SKM-1 treated with dmso at 0.1 percent for 144 hours (cell line): ENCODE measurements at regions not wholly inside any gene's neighbourhood (a gene's known extent, or its start where the extent isn't known, plus 50 kb on each side); places are given as distances from the start of the nearest gene placed in this dataset.

Experiments used
- DNase-seq: peaks from one replicate; lab custom pipeline; 2025; ENCODE audit not compliant: unreplicated experiment; lab: John Stamatoyannopoulos, UW

- DNase-seq: no peak
Measured at GRCh38 chr7:34457329-34457728, 200.7 kb upstream of the NPSR1 start.

GRCh38 chr7:34463830-34464229 lies 194.2 kb upstream of the NPSR1 start:
- DNase-seq: no peak

GRCh38 chr7:34471844-34472243 lies 186.2 kb upstream of the NPSR1 start:
- no peak for DNase-seq

GRCh38 chr7:34486371-34486770 lies 171.6 kb upstream of the NPSR1 start:
- no peak for DNase-seq

GRCh38 chr7:34487391-34488115 lies 170.5 kb upstream of the NPSR1 start:
- no peak for DNase-seq

- DNase-seq: no peak
Measured at GRCh38 chr7:34488766-34489165, 169.3 kb upstream of the NPSR1 start.

GRCh38 chr7:34491899-34492298 lies 166.1 kb upstream of the NPSR1 start:
- no peak for DNase-seq

GRCh38 chr7:34493752-34494151 lies 164.3 kb upstream of the NPSR1 start:
- no peak for DNase-seq

GRCh38 chr7:34497153-34497777 lies 160.8 kb upstream of the NPSR1 start:
- DNase-seq: no peak

GRCh38 chr7:34501156-34501555 lies 156.9 kb upstream of the NPSR1 start:
- no peak for DNase-seq

GRCh38 chr7:34507191-34507590 lies 150.8 kb upstream of the NPSR1 start:
- DNase-seq: no peak

GRCh38 chr7:34523226-34523918 lies 134.6 kb upstream of the NPSR1 start:
- no peak for DNase-seq

GRCh38 chr7:34530259-34530658 lies 127.8 kb upstream of the NPSR1 start:
- DNase-seq: no peak

- no peak for DNase-seq
Measured at GRCh38 chr7:34539003-34539402, 119.0 kb upstream of the NPSR1 start.

GRCh38 chr7:34544621-34545020 lies 113.4 kb upstream of the NPSR1 start:
- no peak for DNase-seq

GRCh38 chr7:34550996-34551395 lies 107.0 kb upstream of the NPSR1 start:
- DNase-seq: no peak

GRCh38 chr7:34552502-34552901 lies 105.5 kb upstream of the NPSR1 start:
- DNase-seq: no peak

- DNase-seq: no peak
Measured at GRCh38 chr7:34558022-34558421, 100.0 kb upstream of the NPSR1 start.

GRCh38 chr7:34564091-34564490 lies 93.9 kb upstream of the NPSR1 start:
- no peak for DNase-seq

GRCh38 chr7:34567906-34568305 lies 90.1 kb upstream of the NPSR1 start:
- peak; percentile 77 for DNase-seq

- no peak for DNase-seq
Measured at GRCh38 chr7:34569975-34570699, 87.9 kb upstream of the NPSR1 start.

- DNase-seq: no peak
Measured at GRCh38 chr7:34575006-34575405, 83.0 kb upstream of the NPSR1 start.
